K562 (cell line): ENCODE measurements at regions not wholly inside any gene's neighbourhood (a gene's known extent, or its start where the extent isn't known, plus 50 kb on each side); places are given as distances from the start of the nearest gene placed in this dataset.

ENCODE experiments used
- ATAC-seq: fragments of 200-7000 bp; cut with Tn5 transposase; 3 replicates; pipeline ENCODE4 v1.9.1; 2020; ENCODE audit warnings: moderate library complexity
- BruUV-seq: library from RNA; stranded (reverse); fragments of 400-500 nt; replicated peaks from 2 replicates; lab custom pipeline; 2021; lab: Mats Ljungman, UMichigan
- CTCF ChIA-PET: fragments of 300-600 bp; formaldehyde crosslinking; extraction: SDS; loops from one replicate; lab custom pipeline; 2021; ENCODE audit warnings: low intra/inter-chr PET ratio; lab: Yijun Ruan, JAX
- POLR2A ChIA-PET: fragments of 300-600, 350-650 bp; sonication (Branson Sonifier 250); formaldehyde crosslinking; extraction: SDS; loops from one replicate; lab custom pipeline; 2021; ENCODE audit warnings: antibody characterized with exemption, inconsistent platforms; lab: Yijun Ruan, JAX
- DNase-seq, 4 experiments: peaks; one replicate each; pipeline versions ENCODE4 v3.0.0 to v3.0.0-alpha.2; 2011 to 2018; ENCODE audit warnings: low spot score in 3 of 4, mixed read lengths in 3 of 4; ENCODE audit errors: extremely low read depth in 1 of 4
- FAIRE-seq: peaks from 2 replicates; lab custom pipeline; 2011; peaks lifted over from hg19 to GRCh38; lab: Jason Lieb, UNC
- H2AFZ ChIP-seq: 2 replicates; pipeline ENCODE4 v1.6.0; 2011; ENCODE audit warnings: low read depth, low read length, control low read depth, inconsistent platforms
- H3K27ac ChIP-seq: fragments of 200-600 bp; 3 replicates; pipeline ENCODE4 v1.8.0; 2011; ENCODE audit warnings: low read depth, mild to moderate bottlenecking, control low read depth, inconsistent platforms, low read length, moderate library complexity, mixed read lengths; ENCODE audit errors: extremely low read depth
- H3K27me3 ChIP-seq, 2 experiments: fragments of 300-600 bp in 1 of 2; 2 replicates in 1 of 2; 3 replicates in 1 of 2; pipeline versions ENCODE4 v1.6.0 to v1.8.0; 2011; ENCODE audit warnings: inconsistent platforms in 2 of 2, low read length in 2 of 2, mild to moderate bottlenecking in 1 of 2, mixed read lengths in 1 of 2, moderate library complexity in 1 of 2; ENCODE audit not compliant: control insufficient read depth in 2 of 2, insufficient read depth in 2 of 2
- H3K36me3 ChIP-seq: fragments of 300-600 bp; 3 replicates; pipeline ENCODE4 v1.8.0; 2011; ENCODE audit warnings: mild to moderate bottlenecking, low read length, inconsistent platforms; ENCODE audit not compliant: control insufficient read depth, insufficient read depth
- H3K4me1 ChIP-seq, 2 experiments: fragments of 200-600 bp in 1 of 2; replicated peaks in 1 of 2; 2 replicates in 1 of 2; 3 replicates in 1 of 2; pipeline versions ENCODE4 v1.5.1 to v1.8.0; 2011; ENCODE audit warnings: inconsistent platforms in 2 of 2, low read length in 2 of 2, mild to moderate bottlenecking in 1 of 2, mixed read lengths in 1 of 2, moderate library complexity in 1 of 2; ENCODE audit not compliant: control insufficient read depth in 2 of 2, insufficient read depth in 2 of 2
- H3K4me2 ChIP-seq: 2 replicates; pipeline ENCODE4 v1.6.1; 2011; ENCODE audit warnings: low read length, control low read depth, inconsistent platforms, mixed read lengths; ENCODE audit not compliant: insufficient read depth
- H3K4me3 ChIP-seq: fragments of 200-600 bp; sonication (generic), shearing (Covaris generic); 2 replicates; pipeline ENCODE4 v1.5.1; 2016; ENCODE audit warnings: control low read depth, inconsistent platforms
- H3K79me2 ChIP-seq: fragments of 200-600 bp; 3 replicates; pipeline ENCODE4 v1.8.0; 2011; ENCODE audit warnings: low read length, inconsistent platforms; ENCODE audit not compliant: control insufficient read depth, insufficient read depth
- H3K9ac ChIP-seq, 2 experiments: 2 replicates each; pipeline versions ENCODE4 v1.6.0 to v1.6.1; 2011; ENCODE audit warnings: low read depth in 2 of 2, low read length in 2 of 2, control low read depth in 1 of 2, inconsistent platforms in 1 of 2, mild to moderate bottlenecking in 1 of 2, mixed read lengths in 1 of 2; ENCODE audit not compliant: insufficient read depth in 1 of 2
- H3K9me1 ChIP-seq: one replicate; pipeline ENCODE4 v1.6.0; 2011; ENCODE audit warnings: inconsistent platforms, mild to moderate bottlenecking, low read length, moderate library complexity; ENCODE audit not compliant: control insufficient read depth, insufficient read depth
- H3K9me3 ChIP-seq: replicated peaks from 2 replicates; pipeline ENCODE4 v1.5.1; 2011; ENCODE audit warnings: low read depth, low read length, inconsistent platforms; ENCODE audit not compliant: control insufficient read depth, insufficient read depth
- H4K20me1 ChIP-seq: replicated peaks from 2 replicates; pipeline ENCODE4 v1.6.1; 2011; ENCODE audit warnings: low read length, inconsistent platforms, mixed read lengths; ENCODE audit not compliant: control insufficient read depth, insufficient read depth
- CHD2 ChIP-seq: IDR thresholded peaks from 2 replicates; pipeline ENCODE4 v1.6.1; 2011; ENCODE audit warnings: low read depth, low read length
- EGR1 ChIP-seq: fragments of 450-650 bp; conservative IDR thresholded peaks from 2 replicates; pipeline ENCODE4 v1.6.1; 2017; ENCODE audit warnings: mild to moderate bottlenecking
- GATA2 ChIP-seq: sonication (generic); formaldehyde crosslinking; IDR thresholded peaks from 2 replicates; pipeline ENCODE4 v1.4.0; 2020; ENCODE audit warnings: mild to moderate bottlenecking, missing genetic modification reagents
- MYC ChIP-seq, 2 experiments: fragments of 250-450 bp in 1 of 2; sonication (Bioruptor Pico) in 1 of 2; IDR thresholded peaks; 2 replicates each; pipeline versions ENCODE4 v1.5.1 to v1.6.1; 2012 to 2021; ENCODE audit warnings: low read depth in 2 of 2, borderline replicate concordance in 1 of 2, improper control_type of control experiment in 1 of 2, low read length in 1 of 2, mild to moderate bottlenecking in 1 of 2, moderate library complexity in 1 of 2
- RFX7 ChIP-seq: fragments of 250-450 bp; sonication (Bioruptor Pico); IDR thresholded peaks from 2 replicates; pipeline ENCODE4 v1.5.1; 2021; ENCODE audit warnings: mild to moderate bottlenecking
- ZFP1 ChIP-seq: fragments of 450-650 bp; formaldehyde crosslinking; IDR thresholded peaks from 2 replicates; pipeline ENCODE4 v1.4.0; 2020; ENCODE audit warnings: mild to moderate bottlenecking, mixed read lengths
- in situ Hi-C: fragments of 300-500 bp; cut with MboI; formaldehyde crosslinking; loops from 4 replicates; pipeline ENCODE4 v1.15.0; 2018; ENCODE audit warnings: inconsistent platforms, mixed read lengths
- intact Hi-C: fragments of 100-400 bp; cut with micrococcal nuclease; formaldehyde crosslinking; loops from 2 replicates; pipeline ENCODE4 v1.14.2; 2022
- TF ChIP-seq, protein P1 (sequence below): sonication (generic); formaldehyde crosslinking; IDR thresholded peaks from 2 replicates; pipeline ENCODE4 v1.8.1; 2023; ENCODE audit warnings: mild to moderate bottlenecking, missing genetic modification reagents
- TF ChIP-seq, protein P2 (sequence below): fragments of 450-650 bp; IDR thresholded peaks from 2 replicates; pipeline ENCODE4 v1.6.1; 2017; ENCODE audit warnings: antibody characterized with exemption
- TF ChIP-seq, protein P3 (sequence below): sonication (generic); formaldehyde crosslinking; IDR thresholded peaks from 2 replicates; pipeline ENCODE4 v1.8.0; 2023; ENCODE audit warnings: mild to moderate bottlenecking, missing genetic modification reagents
- TF ChIP-seq, protein P4 (sequence below), 2 experiments: fragments of 450-650 bp in 1 of 2; IDR thresholded peaks; 2 replicates each; pipeline ENCODE4 v1.6.1; 2011 to 2017; ENCODE audit warnings: low read depth in 2 of 2, antibody characterized with exemption in 1 of 2, borderline replicate concordance in 1 of 2, low read length in 1 of 2, mild to moderate bottlenecking in 1 of 2, mixed read lengths in 1 of 2; ENCODE audit not compliant: control insufficient read depth in 1 of 2

DNA sequence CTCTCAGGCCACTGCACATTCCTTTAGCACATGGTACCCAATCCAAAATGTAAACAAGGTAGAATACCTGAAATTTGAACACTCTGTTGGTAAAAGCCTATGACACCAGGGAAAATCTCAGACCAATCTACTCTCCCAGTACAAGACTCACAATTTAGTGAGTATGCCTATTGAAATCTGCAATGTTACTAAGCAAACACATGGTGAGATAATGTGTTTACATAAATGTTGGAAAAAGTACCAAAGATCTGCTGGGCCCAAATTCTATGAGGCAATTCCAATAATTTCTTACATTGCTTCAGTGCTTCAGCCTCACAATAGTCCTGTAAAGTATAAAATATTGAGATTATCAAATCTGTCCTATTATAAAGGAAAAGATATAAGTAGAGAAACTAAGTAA, 536.1 kb downstream of the PYDC2 start:
- no peaks in the 10 kb centered on the region for H3K79me2 ChIP-seq
- TF ChIP-seq RFX7, result no peak
- no peak for TF ChIP-seq MYC (IDR thresholded peaks at IDR 0.05; ENCODE audit: low read depth, low read length)
- TF ChIP-seq MYC (CRISPR knock-in tag; IDR thresholded peaks at IDR 0.05; ENCODE audit: borderline replicate concordance, low read depth), result no peak
- no peak for TF ChIP-seq GATA2 (CRISPR knock-in tag)
- TF ChIP-seq EGR1, result no peak
- no peak for TF ChIP-seq CHD2
- TF ChIP-seq, protein P1, sequence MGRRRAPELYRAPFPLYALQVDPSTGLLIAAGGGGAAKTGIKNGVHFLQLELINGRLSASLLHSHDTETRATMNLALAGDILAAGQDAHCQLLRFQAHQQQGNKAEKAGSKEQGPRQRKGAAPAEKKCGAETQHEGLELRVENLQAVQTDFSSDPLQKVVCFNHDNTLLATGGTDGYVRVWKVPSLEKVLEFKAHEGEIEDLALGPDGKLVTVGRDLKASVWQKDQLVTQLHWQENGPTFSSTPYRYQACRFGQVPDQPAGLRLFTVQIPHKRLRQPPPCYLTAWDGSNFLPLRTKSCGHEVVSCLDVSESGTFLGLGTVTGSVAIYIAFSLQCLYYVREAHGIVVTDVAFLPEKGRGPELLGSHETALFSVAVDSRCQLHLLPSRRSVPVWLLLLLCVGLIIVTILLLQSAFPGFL (CRISPR knock-in tag), result no peak
- TF ChIP-seq, protein P2, sequence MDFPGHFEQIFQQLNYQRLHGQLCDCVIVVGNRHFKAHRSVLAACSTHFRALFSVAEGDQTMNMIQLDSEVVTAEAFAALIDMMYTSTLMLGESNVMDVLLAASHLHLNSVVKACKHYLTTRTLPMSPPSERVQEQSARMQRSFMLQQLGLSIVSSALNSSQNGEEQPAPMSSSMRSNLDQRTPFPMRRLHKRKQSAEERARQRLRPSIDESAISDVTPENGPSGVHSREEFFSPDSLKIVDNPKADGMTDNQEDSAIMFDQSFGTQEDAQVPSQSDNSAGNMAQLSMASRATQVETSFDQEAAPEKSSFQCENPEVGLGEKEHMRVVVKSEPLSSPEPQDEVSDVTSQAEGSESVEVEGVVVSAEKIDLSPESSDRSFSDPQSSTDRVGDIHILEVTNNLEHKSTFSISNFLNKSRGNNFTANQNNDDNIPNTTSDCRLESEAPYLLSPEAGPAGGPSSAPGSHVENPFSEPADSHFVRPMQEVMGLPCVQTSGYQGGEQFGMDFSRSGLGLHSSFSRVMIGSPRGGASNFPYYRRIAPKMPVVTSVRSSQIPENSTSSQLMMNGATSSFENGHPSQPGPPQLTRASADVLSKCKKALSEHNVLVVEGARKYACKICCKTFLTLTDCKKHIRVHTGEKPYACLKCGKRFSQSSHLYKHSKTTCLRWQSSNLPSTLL, result no peak
- TF ChIP-seq, protein P3, sequence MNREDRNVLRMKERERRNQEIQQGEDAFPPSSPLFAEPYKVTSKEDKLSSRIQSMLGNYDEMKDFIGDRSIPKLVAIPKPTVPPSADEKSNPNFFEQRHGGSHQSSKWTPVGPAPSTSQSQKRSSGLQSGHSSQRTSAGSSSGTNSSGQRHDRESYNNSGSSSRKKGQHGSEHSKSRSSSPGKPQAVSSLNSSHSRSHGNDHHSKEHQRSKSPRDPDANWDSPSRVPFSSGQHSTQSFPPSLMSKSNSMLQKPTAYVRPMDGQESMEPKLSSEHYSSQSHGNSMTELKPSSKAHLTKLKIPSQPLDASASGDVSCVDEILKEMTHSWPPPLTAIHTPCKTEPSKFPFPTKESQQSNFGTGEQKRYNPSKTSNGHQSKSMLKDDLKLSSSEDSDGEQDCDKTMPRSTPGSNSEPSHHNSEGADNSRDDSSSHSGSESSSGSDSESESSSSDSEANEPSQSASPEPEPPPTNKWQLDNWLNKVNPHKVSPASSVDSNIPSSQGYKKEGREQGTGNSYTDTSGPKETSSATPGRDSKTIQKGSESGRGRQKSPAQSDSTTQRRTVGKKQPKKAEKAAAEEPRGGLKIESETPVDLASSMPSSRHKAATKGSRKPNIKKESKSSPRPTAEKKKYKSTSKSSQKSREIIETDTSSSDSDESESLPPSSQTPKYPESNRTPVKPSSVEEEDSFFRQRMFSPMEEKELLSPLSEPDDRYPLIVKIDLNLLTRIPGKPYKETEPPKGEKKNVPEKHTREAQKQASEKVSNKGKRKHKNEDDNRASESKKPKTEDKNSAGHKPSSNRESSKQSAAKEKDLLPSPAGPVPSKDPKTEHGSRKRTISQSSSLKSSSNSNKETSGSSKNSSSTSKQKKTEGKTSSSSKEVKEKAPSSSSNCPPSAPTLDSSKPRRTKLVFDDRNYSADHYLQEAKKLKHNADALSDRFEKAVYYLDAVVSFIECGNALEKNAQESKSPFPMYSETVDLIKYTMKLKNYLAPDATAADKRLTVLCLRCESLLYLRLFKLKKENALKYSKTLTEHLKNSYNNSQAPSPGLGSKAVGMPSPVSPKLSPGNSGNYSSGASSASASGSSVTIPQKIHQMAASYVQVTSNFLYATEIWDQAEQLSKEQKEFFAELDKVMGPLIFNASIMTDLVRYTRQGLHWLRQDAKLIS (CRISPR knock-in tag), result no peak
- no peak for TF ChIP-seq ZFP1
- TF ChIP-seq, protein P4, sequence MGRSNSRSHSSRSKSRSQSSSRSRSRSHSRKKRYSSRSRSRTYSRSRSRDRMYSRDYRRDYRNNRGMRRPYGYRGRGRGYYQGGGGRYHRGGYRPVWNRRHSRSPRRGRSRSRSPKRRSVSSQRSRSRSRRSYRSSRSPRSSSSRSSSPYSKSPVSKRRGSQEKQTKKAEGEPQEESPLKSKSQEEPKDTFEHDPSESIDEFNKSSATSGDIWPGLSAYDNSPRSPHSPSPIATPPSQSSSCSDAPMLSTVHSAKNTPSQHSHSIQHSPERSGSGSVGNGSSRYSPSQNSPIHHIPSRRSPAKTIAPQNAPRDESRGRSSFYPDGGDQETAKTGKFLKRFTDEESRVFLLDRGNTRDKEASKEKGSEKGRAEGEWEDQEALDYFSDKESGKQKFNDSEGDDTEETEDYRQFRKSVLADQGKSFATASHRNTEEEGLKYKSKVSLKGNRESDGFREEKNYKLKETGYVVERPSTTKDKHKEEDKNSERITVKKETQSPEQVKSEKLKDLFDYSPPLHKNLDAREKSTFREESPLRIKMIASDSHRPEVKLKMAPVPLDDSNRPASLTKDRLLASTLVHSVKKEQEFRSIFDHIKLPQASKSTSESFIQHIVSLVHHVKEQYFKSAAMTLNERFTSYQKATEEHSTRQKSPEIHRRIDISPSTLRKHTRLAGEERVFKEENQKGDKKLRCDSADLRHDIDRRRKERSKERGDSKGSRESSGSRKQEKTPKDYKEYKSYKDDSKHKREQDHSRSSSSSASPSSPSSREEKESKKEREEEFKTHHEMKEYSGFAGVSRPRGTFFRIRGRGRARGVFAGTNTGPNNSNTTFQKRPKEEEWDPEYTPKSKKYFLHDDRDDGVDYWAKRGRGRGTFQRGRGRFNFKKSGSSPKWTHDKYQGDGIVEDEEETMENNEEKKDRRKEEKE (IDR thresholded peaks at IDR 0.05; ENCODE audit: borderline replicate concordance in 1 of 2, control insufficient read depth in 1 of 2, low read depth in 2 of 2, low read length in 1 of 2), result no peak

More for the DNA sequence above, 536.1 kb downstream of the PYDC2 start:
- no peak for ATAC-seq
- FAIRE-seq, result no peak
- Histone ChIP-seq H3K4me3 (no peak overlapping the region), H3K9me3 (no peaks in the 10 kb centered on the region), H3K27me3 (no peaks in the 10 kb centered on the region), H3K36me3 (no peaks in the 10 kb centered on the region), H2AFZ (no peak overlapping the region), H4K20me1 (no peaks in the 10 kb centered on the region), H3K4me1 (no peaks in the 10 kb centered on the region), H3K4me2 (no peak overlapping the region), H3K9me1 (no peaks in the 10 kb centered on the region), H3K27ac (no peak overlapping the region), H3K9ac (no peak overlapping the region)
- BruUV-seq, result no TSS peak
- DNase-seq, result no peak
- intact Hi-C loops (no loop called here), in situ Hi-C loops (no loop called here)
- CTCF ChIA-PET, result no interaction called here
- POLR2A ChIA-PET, result no interaction called here
